Activated CD8-positive, alpha-beta T cell treated with anti-CD3 and anti-CD28 coated beads for 36 hours (primary cell): ENCODE measurements at regions not wholly inside any gene's neighbourhood (a gene's known extent, or its start where the extent isn't known, plus 50 kb on each side); places are given as distances from the start of the nearest gene placed in this dataset.
"Not testable (repeated sequence)": the region's sequence is repeated elsewhere in the genome, so short reads cannot be mapped to it uniquely, and the experiment has no call there.

Source experiments
- ATAC-seq: fragments of 200-7000 bp; cut with Tn5 transposase; one replicate; pipeline ENCODE4 v1.10.0; 2021; ENCODE audit warnings: mild to moderate bottlenecking, moderate library complexity
- CTCF ChIA-PET: fragments of 350-600 bp; sonication (Branson Sonifier 250); formaldehyde crosslinking; loops from one replicate; lab custom pipeline; 2021; ENCODE audit warnings: antibody characterized with exemption; lab: Charles Lee
- POLR2A ChIA-PET: fragments of 350-600 bp; sonication (Branson Sonifier 250); formaldehyde crosslinking; loops from one replicate; lab custom pipeline; 2021; ENCODE audit warnings: antibody characterized with exemption; lab: Charles Lee
- DNase-seq: peaks from one replicate; pipeline ENCODE4 v3.0.0-alpha.2; 2020
- H3K27ac Mint-ChIP-seq: one replicate; pipeline ENCODE4 v1.8.0; 2021; ENCODE audit warnings: mild to moderate bottlenecking, mixed read lengths
- H3K27me3 Mint-ChIP-seq: one replicate; pipeline ENCODE4 v1.8.0; 2021; ENCODE audit warnings: mixed read lengths
- H3K36me3 Mint-ChIP-seq: one replicate; pipeline ENCODE4 v1.8.0; 2021; ENCODE audit warnings: low read depth, mixed read lengths
- H3K4me1 Mint-ChIP-seq: one replicate; pipeline ENCODE4 v1.8.0; 2021; ENCODE audit warnings: low read depth, mixed read lengths
- H3K4me3 Mint-ChIP-seq: one replicate; pipeline ENCODE4 v1.8.0; 2021; ENCODE audit warnings: mild to moderate bottlenecking, moderate library complexity, mixed read lengths
- H3K9me3 Mint-ChIP-seq: one replicate; pipeline ENCODE4 v1.8.0; 2021; ENCODE audit warnings: mixed read lengths
- CTCF ChIP-seq: fragments of 200-600 bp; IDR thresholded peaks from one replicate; pipeline ENCODE4 v1.8.0; 2022; ENCODE audit warnings: antibody characterized with exemption, mild to moderate bottlenecking
- intact Hi-C: fragments of 100-400 bp; cut with micrococcal nuclease; formaldehyde crosslinking; loops from one replicate; pipeline ENCODE4 v1.10.0; 2022

- POLR2A ChIA-PET, result no interaction called here
- ATAC-seq, result no peak
Observed at GRCh38 chr5:174793076-174793475, 68.7 kb downstream of the MSX2 start.

GRCh38 chr5:174792265-174792664, 67.9 kb downstream of the MSX2 start:
- ATAC-seq, H3K36me3 Mint-ChIP-seq, DNase-seq, H3K4me1 Mint-ChIP-seq, H3K27ac Mint-ChIP-seq, H3K4me3 Mint-ChIP-seq, H3K9me3 Mint-ChIP-seq, POLR2A ChIA-PET: not testable (repeated sequence)
- CTCF ChIA-PET, result interaction anchor here (0.8 to 5.6 kb wide), 4 partner anchors 9 to 375 kb away, joined by 3 to 68 read pairs (median 3); no protein-coding TSS in a partner anchor
- H3K27me3 Mint-ChIP-seq, result peaks cover 33% of the 10 kb centered on the region
- intact Hi-C loops, result loop anchor here (2.0 kb wide), 1 partner anchor 373 kb away; no protein-coding TSS in a partner anchor

More at GRCh38 chr5:174793076-174793475, 68.7 kb downstream of the MSX2 start:
- intact Hi-C loops, result loop anchor here (2.0 kb wide), 1 partner anchor 374 kb away; no protein-coding TSS in a partner anchor
- no peak overlapping the region for H3K27ac Mint-ChIP-seq
- no peaks in the 10 kb centered on the region for H3K36me3 Mint-ChIP-seq
- peaks cover 37% of the 10 kb centered on the region for H3K27me3 Mint-ChIP-seq
- TF ChIP-seq CTCF, result no peak
- H3K4me3 Mint-ChIP-seq, result no peak overlapping the region
- H3K4me1 Mint-ChIP-seq, result no peaks in the 10 kb centered on the region
- DNase-seq, result no peak
- CTCF ChIA-PET, result interaction anchor here (0.7 to 5.6 kb wide), 13 partner anchors 9 to 378 kb away, joined by 3 to 68 read pairs (median 3); no protein-coding TSS in a partner anchor
- no peaks in the 10 kb centered on the region for H3K9me3 Mint-ChIP-seq

GRCh38 chr5:174790906-174791305, 66.5 kb downstream of the MSX2 start:
- intact Hi-C loops, result no loop called here
- ChIA-PET CTCF (no interaction called here), POLR2A (no interaction called here)
- Mint-ChIP-seq H3K9me3 (no peaks in the 10 kb centered on the region), H3K4me3 (no peak overlapping the region), H3K36me3 (no peaks in the 10 kb centered on the region), H3K4me1 (no peaks in the 10 kb centered on the region), H3K27me3 (peaks cover 23% of the 10 kb centered on the region), H3K27ac (no peak overlapping the region)
- ATAC-seq, result no peak
- no peak for TF ChIP-seq CTCF
- DNase-seq, result no peak

- ChIA-PET POLR2A (no interaction called here), CTCF (no interaction called here)
- TF ChIP-seq CTCF, result no peak
- Mint-ChIP-seq H3K4me3 (no peak overlapping the region), H3K36me3 (no peaks in the 10 kb centered on the region), H3K4me1 (no peaks in the 10 kb centered on the region), H3K27ac (no peak overlapping the region), H3K9me3 (peaks cover 4% of the 10 kb centered on the region), H3K27me3 (peaks cover 23% of the 10 kb centered on the region)
- ATAC-seq (no peak), DNase-seq (no peak)
- intact Hi-C loops, result no loop called here
Observed at GRCh38 chr5:174789596-174789995, 65.2 kb downstream of the MSX2 start.

GRCh38 chr5:174785120-174785680, 60.8 kb downstream of the MSX2 start:
- no peaks in the 10 kb centered on the region for H3K27me3 Mint-ChIP-seq
- CTCF ChIA-PET, result no interaction called here
- DNase-seq (no peak), ATAC-seq (no peak)
- POLR2A ChIA-PET, result no interaction called here
- peaks cover 8% of the 10 kb centered on the region for H3K9me3 Mint-ChIP-seq
- H3K36me3 Mint-ChIP-seq, result no peaks in the 10 kb centered on the region
- no peaks in the 10 kb centered on the region for H3K4me1 Mint-ChIP-seq
- intact Hi-C loops, result no loop called here
- no peak overlapping the region for H3K4me3 Mint-ChIP-seq
- no peak for TF ChIP-seq CTCF
- no peak overlapping the region for H3K27ac Mint-ChIP-seq
